ENCODE measurements at regions not wholly inside any gene's neighbourhood (a gene's known extent, or its start where the extent isn't known, plus 50 kb on each side); places are given as distances from the start of the nearest gene placed in this dataset.

DNA sequence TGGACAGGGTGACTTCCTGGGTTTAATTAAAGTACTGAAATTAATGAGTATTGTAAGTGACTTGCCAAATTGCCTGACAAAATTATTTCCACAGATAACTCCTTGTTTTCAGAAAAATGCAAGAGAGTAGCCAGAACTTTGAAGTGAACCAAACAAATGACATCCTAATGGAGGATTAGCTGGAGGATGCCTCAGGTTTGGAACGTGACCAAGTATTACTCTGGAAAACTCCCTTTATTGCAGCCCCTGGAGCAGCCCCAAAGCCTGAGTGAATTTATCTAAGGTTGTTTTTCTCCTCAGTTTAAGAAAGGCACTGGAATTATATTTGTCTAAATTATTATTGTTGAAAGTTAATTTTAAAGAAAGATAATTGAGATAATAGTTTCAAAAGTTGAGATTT lies 343.6 kb upstream of the MTNR1B start:
- DNase-seq, result no peak

- no peak for DNase-seq
Measured at GRCh38 chr11:92626624-92627023, 342.8 kb upstream of the MTNR1B start.

GRCh38 chr11:92627615-92628256 lies 341.7 kb upstream of the MTNR1B start:
- peak; percentile 51 for DNase-seq

DNA sequence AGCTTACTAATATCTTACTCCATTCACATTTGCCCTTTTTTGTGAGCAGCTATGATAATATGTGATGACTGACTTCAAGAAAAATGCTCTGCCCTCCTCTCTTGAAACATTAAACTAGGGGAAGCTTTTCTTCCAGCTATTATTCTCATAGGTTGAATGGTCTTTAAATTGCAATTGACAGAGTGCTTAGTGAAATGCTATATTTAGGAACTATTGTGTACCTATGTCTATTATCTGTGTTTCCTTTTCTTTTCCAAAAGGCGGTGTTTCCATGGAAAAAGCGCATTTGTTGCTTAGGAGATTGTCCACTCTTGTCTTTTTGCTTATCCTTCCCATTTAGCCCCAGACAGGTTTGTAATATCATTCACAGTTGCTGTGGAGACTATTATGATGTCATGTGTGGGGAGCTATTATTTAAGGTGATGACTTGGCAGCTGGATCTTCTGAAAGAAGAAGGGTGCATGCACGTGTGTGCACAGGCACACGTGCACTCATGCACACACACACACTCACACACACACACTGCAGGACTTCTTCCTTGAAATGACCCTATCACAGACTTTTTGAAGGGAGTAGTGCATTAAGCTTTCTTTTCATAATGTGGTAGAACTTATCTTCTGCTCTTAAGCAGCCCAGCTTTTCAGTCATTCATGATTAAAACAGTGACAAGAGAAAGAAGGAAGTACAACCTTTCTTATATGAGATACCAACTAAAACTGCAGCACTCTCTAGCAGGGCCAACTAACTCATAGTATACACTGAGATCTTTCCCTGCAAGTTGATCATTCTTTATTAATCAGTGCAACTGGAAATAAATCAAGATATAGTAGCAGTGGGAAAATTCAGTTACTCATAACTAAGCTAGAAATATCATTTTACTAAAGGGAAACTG lies 340.8 kb upstream of the MTNR1B start:
- peak; percentile 96 for DNase-seq

DNA sequence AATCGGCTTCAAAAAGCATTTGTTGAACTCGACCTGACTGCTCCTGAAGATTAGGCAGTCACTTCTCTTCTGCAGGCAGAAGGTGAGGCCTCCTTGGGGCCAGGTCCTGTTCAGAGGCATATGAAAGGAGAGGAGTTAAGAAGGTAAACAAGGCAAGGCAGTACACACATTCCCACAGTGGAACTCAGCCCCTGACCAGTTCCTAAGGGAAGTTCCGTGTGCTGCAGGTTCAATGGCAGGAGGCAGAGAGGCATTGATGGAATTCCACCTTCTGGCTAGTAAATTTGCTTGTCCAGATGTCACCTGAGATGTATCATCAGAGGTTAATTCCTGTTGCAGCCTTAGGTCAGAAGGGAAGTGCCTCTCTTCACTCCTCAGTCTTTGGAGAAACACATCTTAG lies 337.0 kb upstream of the MTNR1B start:
- DNase-seq, result peak; percentile 45

- no peak for DNase-seq
Measured at GRCh38 chr11:92633820-92634219, 335.6 kb upstream of the MTNR1B start.

DNA sequence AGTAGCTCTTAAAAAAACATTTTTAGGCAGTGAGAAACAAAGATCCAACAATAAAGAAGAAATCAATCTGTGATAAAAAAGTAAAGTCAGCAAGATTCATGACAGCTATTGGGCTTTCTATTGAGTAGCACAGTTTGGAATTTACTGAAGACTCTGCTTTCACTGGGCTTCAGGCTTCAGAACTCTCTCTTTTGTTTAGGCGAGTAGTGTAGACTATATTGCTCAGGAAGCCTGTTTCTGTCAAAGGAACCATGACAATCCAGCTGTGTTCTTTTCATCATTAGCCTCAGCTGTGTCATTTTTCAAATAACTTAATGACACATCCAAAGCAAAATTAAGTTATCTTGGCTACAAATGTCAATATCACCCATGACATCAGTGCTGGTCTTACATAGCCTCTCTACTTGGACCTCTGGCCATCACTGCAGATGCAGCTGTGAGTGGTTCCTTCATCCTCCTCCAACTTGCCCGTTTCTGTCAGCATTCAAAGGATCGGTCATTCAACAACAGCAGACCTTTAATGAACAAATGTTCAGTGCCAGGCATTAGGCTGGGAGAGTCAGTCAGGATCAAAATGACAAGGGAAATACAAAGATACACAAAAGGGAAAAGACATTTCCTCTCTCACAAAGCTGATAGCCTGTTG lies 332.8 kb upstream of the MTNR1B start:
- peak; percentile 53 for DNase-seq

GRCh38 chr11:92638678-92639077 lies 330.8 kb upstream of the MTNR1B start:
- no peak for DNase-seq

DNA sequence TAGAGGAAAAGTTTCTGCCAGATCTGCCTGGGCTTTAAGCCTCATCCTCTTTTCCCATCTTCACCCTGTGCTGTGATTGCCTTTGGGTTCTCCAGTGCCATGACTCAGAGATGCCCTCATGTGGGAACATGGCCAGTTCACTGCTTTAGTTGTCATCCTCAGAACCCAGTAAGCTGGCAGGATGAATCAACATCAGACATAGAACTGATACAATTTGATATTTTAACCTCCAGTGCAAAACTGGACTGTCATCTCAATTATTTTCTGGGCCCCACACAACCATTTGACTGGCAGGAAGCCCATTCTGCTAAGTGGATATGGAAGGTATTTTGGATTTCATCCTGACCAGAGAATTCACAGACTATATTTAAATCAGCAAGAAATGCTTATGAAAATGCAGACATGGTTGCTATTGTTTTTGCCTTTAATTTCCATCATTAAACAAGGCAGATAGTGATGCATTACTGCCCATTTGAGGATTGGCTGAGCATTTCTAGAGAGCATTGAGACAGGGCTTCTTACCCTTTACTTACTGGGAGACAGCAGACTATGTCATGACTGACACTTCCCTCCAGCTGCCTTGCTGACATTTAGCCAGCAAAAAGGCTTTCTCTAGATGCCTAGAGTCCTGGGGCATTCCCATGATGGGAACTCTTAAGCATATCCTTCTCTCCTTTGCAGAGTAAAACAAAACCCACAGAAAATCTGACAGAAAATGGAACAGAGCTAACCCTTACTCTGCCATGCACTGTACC lies 327.1 kb upstream of the MTNR1B start:
- DNase-seq, result peak; percentile 46

- peak; percentile 60 for DNase-seq
Measured at GRCh38 chr11:92643827-92644226, 325.6 kb upstream of the MTNR1B start.

- DNase-seq, result peak; percentile 97
Measured at GRCh38 chr11:92644595-92645445, 324.6 kb upstream of the MTNR1B start.

DNA sequence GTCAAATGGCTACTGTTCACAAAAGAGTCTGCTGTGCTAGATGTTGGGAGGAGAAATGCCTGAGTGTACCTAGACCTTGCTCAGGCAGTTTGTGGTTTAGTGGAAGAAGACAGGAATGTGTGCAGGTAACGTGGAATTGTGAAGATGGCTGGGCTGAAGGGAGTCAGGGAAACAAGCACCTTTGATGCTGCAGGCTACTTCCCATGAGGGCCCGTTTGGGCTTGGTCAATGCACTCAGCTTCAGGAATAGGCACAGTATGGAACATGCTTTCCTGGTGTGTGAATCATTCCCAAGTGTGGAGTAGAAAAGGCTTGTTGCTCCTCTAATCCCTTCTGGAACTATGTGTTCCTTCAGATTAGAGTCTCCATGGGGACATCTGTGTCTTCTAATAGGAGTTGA lies 318.3 kb upstream of the MTNR1B start:
- no peak for DNase-seq

DNA sequence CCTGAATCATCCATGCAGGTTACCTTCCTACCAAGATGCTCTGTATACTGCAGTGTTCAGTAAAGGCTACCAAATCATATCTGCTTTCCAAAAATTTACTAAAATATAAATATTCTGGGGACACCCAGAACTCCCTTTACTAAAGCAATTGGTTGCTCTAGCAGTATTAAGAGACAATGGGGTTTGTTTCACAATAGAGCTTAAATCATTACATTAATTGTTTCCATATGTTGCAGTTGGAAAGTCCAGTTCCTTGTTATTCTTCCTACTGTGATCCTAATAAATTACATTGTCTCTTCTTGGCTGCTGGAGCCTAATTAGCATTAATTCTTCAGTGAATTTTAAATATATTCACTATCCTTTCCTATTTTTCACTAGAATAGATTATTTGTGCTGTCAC lies 316.0 kb upstream of the MTNR1B start:
- DNase-seq, result peak; percentile 48

DNA sequence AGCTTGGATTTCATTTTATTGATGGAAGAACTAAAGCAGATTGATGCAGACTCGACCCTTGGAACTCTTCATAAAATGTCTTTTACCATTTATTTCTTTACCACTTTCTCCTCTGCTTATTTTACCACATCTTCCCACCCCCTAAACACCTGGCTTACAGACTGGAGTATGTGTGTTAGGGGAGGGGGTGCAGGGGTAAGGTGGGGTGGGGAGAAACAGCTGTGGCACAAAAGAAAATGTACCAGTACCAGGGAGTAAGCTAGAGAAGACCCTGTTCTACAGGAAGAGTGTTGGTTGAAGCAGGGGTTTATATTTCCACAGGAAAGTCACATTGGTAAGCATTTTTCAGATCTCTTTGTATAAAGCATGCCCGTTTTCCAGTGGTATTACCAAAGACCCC lies 312.7 kb upstream of the MTNR1B start:
- no peak for DNase-seq

- DNase-seq, result peak; percentile 78
Measured at GRCh38 chr11:92657226-92657625, 312.2 kb upstream of the MTNR1B start.

DNA sequence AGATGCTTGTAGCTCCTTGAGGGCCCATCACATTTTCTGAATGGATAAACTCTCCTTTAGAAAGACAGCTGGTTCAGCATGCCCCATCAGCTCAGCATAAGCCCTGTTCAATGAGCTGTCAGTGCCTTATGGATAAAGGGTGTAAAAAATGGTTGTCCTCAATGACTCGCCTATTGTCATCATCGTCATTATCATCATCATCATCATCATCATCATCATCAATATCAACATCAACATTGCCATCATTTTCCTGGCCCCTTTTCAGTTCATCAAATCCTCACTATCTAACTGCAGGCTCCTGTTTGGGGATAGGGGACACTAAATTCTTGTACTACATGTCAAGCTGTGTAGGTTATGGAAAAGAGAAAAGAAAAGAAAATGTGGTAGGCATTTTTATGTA lies 310.7 kb upstream of the MTNR1B start:
- no peak for DNase-seq

DNA sequence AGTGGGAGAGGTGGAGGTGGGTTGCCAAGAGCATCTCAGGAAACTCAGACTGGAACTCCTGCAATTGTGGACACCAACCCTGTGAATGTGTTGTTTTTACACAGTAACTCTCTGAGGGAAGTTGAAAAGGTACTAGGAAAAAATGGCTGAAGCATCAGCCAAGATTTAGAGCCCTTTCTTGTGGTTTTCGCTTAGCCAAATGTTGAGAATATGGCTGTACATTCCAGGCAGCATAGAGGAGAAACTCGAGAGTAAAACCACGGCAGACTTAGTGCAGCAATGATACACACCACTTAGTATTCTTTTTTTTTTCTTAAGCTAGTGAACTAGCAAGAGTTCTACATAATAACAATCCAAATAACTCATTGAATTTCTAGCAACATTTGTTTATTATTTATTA lies 309.7 kb upstream of the MTNR1B start:
- DNase-seq, result no peak

DNA sequence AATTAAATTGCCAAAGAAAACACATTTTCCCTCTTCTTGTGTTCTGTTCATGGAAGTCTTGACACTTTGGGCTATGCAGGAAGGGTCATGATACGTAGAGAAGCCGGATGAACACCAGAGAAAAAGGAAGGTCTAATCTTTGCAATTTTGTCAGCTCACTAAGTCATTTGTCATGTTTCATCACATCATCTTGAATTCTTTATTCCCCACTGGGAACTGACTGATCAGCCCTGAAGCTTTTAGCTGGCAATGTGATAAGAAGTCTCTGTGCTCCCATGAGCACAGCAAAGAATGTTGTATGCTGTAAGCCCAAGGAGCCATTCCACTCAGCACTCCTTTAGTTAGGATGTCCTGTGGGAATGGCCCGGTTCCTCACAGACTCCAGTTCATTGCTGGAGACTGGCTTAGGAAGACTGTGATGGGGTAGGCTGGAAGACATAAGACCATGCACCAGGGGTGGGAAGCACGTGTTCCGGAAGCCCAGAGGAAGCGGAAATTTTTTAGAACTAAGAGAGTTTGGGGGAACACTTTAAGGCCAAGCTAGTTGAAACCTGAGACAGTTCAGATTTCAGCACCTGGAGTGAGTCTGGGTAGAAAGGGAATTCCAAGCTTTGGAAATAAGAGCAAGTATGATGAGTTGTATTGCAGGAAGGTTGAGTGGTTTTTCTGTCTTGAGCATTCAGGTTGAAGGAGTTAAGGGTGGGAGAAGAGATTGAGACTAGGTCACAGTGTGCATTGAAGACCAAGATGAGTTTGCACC lies 306.7 kb upstream of the MTNR1B start:
- DNase-seq, result no peak

GRCh38 chr11:92663539-92663938 lies 305.9 kb upstream of the MTNR1B start:
- DNase-seq, result no peak

DNA sequence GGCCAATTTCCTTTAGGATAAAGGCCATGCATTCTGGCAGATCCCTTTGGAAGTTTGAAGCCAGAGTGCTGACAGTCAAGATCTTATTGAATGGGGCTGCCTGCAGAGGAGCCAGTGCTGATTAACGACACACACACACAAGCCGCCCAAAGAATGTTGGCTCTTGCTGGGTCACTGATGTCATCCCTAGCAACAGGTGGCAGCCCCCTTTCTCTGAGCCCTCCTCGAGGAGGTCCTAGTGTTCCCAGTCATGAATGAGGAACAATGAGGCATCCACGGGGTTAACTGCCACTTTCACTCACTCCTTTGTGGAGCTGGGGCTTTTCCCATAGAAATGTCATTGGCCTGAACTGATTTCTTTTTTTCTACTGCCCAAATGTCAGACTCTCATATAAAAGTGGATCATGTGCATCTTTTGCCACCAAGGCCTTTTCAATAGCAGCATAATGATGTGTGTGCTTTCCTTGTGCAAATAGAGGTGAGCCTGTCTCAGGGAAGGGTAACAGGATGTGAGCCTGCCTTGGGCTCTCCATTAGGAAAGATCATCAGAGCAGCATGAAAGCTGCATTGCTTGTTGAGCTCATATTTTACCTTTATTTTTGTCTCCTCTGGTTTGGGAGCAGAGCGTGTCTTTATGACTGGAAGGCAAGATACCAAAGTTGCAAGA lies 301.8 kb upstream of the MTNR1B start:
- peak; percentile 100 for DNase-seq

Measured in NCI-H69 (cell line).